Upper lobe of left lung (tissue), 6 donors: ENCODE measurements at regions not wholly inside any gene's neighbourhood (a gene's known extent, or its start where the extent isn't known, plus 50 kb on each side); places are given as distances from the start of the nearest gene placed in this dataset.

ENCODE experiments used
- ATAC-seq, 2 donors: fragments of 200-7000 bp; cut with Tn5 transposase; one replicate each; pipeline ENCODE4 v1.9.1; 2022; ENCODE audit warnings: mild to moderate bottlenecking in 2 of 2, moderate library complexity in 2 of 2; ENCODE audit not compliant: low FRiP score in 2 of 2
- DNase-seq, 2 donors: peaks; one replicate each; pipeline ENCODE4 v3.0.0-alpha.2; 2019 to 2020
- H3K27ac ChIP-seq, 4 donors: fragments of 200-600 bp; sonication (generic); one replicate each; pipeline ENCODE4 v1.5.1; 2016 to 2019
- H3K27me3 ChIP-seq, 4 donors: fragments of 200-600 bp; sonication (generic); one replicate each; pipeline ENCODE4 v1.5.1; 2017 to 2019
- H3K36me3 ChIP-seq, 4 donors: fragments of 200-600 bp; sonication (generic); one replicate each; pipeline ENCODE4 v1.5.1; 2016 to 2019
- H3K4me1 ChIP-seq, 4 donors: fragments of 200-600 bp; sonication (generic); one replicate each; pipeline ENCODE4 v1.5.1; 2018 to 2019
- H3K4me3 ChIP-seq, 4 donors: fragments of 200-600 bp; sonication (generic); one replicate each; pipeline ENCODE4 v1.5.1; 2017 to 2019; ENCODE audit warnings: mild to moderate bottlenecking in 2 of 4, moderate library complexity in 1 of 4
- H3K9me3 ChIP-seq, 4 donors: fragments of 200-600 bp; sonication (generic); one replicate each; pipeline ENCODE4 v1.5.1; 2018 to 2019
- CTCF ChIP-seq, 6 experiments: fragments of 450-650 bp in 4 of 6; fragments of 200-600 bp in 2 of 6; sonication (generic) in 2 of 6; IDR thresholded peaks; one replicate each; pipeline ENCODE4 v1.5.1; 2016 to 2019; ENCODE audit warnings: antibody characterized with exemption in 6 of 6
- EP300 ChIP-seq, 4 donors: sonication (generic); formaldehyde crosslinking; IDR thresholded peaks; one replicate each; pipeline ENCODE4 v1.5.1; 2017; ENCODE audit warnings: antibody characterized with exemption in 4 of 4, control low read depth in 2 of 4
- POLR2A ChIP-seq, 4 donors: fragments of 450-650 bp; IDR thresholded peaks; one replicate each; pipeline ENCODE4 v1.5.1; 2016 to 2017; ENCODE audit warnings: antibody characterized with exemption in 4 of 4, mild to moderate bottlenecking in 2 of 4
- POLR2AphosphoS5 ChIP-seq, 2 donors: sonication (generic); formaldehyde crosslinking; IDR thresholded peaks; one replicate each; pipeline ENCODE4 v1.5.1; 2017; ENCODE audit warnings: antibody characterized with exemption in 2 of 2
- WGBS, 2 donors: methylation state at CpG; one replicate each; pipeline ENCODE4 v1.1.5; 2017 to 2018; 5-methylcytosine and 5-hydroxymethylcytosine counted together
- donor health status: DM: no; HTN: no; CAD: no; lungs with moderate emphysema.
- donor health status: DM: no; HTN: yes; CAD: no; lungs with severe emphysema.

DNA sequence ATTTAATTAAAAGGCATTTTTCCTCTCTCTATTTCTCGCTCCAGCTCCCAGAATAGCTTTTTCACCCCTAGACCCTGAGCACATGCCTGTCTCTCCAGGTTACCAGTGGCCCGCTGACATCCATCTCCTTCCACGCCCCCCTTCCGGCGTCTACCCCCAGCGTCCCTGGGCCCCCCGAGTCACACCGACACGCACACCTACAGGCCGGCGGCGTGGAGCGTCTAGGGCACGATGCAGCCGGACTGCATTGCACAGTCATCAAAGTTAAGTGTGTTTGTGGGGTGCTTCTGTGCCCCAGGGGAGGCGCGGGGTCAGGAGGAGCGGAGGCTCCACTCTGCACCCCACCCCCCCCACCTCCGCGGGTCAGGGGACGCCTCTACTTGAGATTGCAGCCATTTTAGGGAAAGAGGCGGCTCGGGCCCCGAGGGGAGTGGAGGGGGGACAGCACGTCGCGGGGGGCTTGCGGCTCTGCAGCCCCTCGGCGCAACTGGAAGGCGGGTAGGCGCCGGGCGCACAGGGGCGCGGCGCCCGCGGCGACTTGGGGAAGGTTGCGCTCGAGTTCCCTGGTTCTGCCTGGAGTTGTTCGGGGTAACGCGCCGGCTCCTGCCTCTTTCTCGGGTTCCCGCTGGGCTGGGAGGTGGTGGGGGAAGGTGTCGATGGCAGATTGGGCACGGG, 112.7 kb downstream of the DHX15 start:
- 1 to 5% methylated on average over 22 to 31 of the region's 50 CpGs for WGBS, 2 donors
- H3K4me1 ChIP-seq, result peaks cover 33 to 46% (median 35%) of the 10 kb centered on the region in 4 donors
- peak overlapping the region in 3 of 4 donors; percentile 52 to 76 (median 64) for H3K4me3 ChIP-seq
- H3K36me3 ChIP-seq, result no peaks in the 10 kb centered on the region
- H3K27me3 ChIP-seq, result peaks cover 0 to 32% (median 16%) of the 10 kb centered on the region in 4 donors
- H3K27ac ChIP-seq, result peak overlapping the region in 2 of 4 donors; percentile 11 to 49
- ATAC-seq (peak in 1 of 2 donors; percentile 12), DNase-seq (peak in 1 of 2 donors; percentile 84)
- TF ChIP-seq EP300 (IDR thresholded peaks at IDR 0.05), result no peak
- TF ChIP-seq POLR2AphosphoS5 (IDR thresholded peaks at IDR 0.05), result no peak
- no peak for TF ChIP-seq POLR2A (IDR thresholded peaks at IDR 0.05)
- no peak for TF ChIP-seq CTCF (IDR thresholded peaks at IDR 0.05)
- H3K9me3 ChIP-seq, result no peaks in the 10 kb centered on the region

GRCh38 chr4:24470666-24471485, 113.5 kb downstream of the DHX15 start:
- H3K36me3 ChIP-seq, result no peaks in the 10 kb centered on the region
- peak in 1 of 2 donors; percentile 24 for ATAC-seq
- peak in 1 of 2 donors; percentile 88 for DNase-seq
- peak overlapping the region in 3 of 4 donors; percentile 11 to 60 (median 40) for H3K27ac ChIP-seq
- TF ChIP-seq POLR2AphosphoS5 (IDR thresholded peaks at IDR 0.05), result no peak
- TF ChIP-seq POLR2A (IDR thresholded peaks at IDR 0.05), result no peak
- TF ChIP-seq EP300 (IDR thresholded peaks at IDR 0.05), result no peak
- TF ChIP-seq CTCF (IDR thresholded peaks at IDR 0.05), result no peak
- 0 to 2% methylated on average over 12 to 31 of the region's 90 CpGs for WGBS, 2 donors
- peaks cover 33 to 46% (median 35%) of the 10 kb centered on the region in 4 donors for H3K4me1 ChIP-seq
- no peaks in the 10 kb centered on the region for H3K9me3 ChIP-seq
- H3K4me3 ChIP-seq, result peak overlapping the region; percentile 18 to 76 (median 58)
- peaks cover 0 to 32% (median 16%) of the 10 kb centered on the region in 4 donors for H3K27me3 ChIP-seq

DNA sequence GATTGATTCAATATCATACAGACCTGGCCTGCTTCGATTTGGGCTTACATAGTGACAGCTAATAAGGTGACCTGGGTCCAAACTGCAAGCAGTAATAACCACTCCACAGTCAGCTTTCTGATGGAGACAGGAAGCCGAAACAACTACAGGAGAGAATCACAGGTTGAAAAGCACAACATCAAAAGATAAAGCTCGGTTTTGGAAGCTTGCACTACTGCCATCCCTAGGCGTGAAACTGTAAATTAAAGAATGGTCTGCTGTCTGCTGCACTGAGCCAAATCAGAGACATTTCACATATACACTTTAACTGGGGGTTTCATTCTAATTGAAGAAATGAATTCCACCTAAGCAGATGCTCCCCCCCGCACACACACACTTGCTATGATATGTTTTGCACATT, 116.3 kb downstream of the DHX15 start:
- Histone ChIP-seq H3K4me3 (no peak overlapping the region), H3K27me3 (peaks cover 0 to 31% (median 14%) of the 10 kb centered on the region in 4 donors), H3K36me3 (no peaks in the 10 kb centered on the region), H3K9me3 (no peaks in the 10 kb centered on the region), H3K27ac (no peak overlapping the region), H3K4me1 (peaks cover 29 to 40% (median 31%) of the 10 kb centered on the region in 4 donors)
- ATAC-seq (no peak), DNase-seq (no peak)
- WGBS, 2 donors, result 77 to 86% methylated on average over 5 of the region's 5 CpGs
- TF ChIP-seq POLR2A (IDR thresholded peaks at IDR 0.05), result no peak
- no peak for TF ChIP-seq POLR2AphosphoS5 (IDR thresholded peaks at IDR 0.05)
- no peak for TF ChIP-seq EP300 (IDR thresholded peaks at IDR 0.05)
- no peak for TF ChIP-seq CTCF (IDR thresholded peaks at IDR 0.05)

DNA sequence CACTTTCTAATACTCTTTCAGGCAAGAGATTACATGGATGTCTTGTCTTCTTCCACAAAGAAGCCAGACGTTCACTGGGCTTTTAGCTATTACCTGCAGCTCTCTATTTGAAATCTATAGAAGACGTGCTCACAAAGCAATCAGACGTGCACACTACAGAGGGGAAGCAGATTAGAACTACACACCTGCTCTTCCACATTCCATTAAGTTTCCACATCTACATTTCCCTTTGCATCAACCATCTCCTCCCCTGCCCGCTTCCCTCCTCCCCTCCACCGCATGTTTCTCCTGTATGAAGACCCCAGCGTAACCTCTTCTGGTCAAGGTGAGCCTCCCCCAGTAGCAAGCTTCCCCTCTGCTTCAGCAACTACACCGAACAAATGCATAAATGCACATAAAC, 119.8 kb downstream of the DHX15 start:
- H3K36me3 ChIP-seq, result no peaks in the 10 kb centered on the region
- no peak overlapping the region for H3K4me3 ChIP-seq
- H3K4me1 ChIP-seq, result peaks cover 0 to 5% (median 1%) of the 10 kb centered on the region in 4 donors
- H3K27ac ChIP-seq, result no peak overlapping the region
- H3K9me3 ChIP-seq, result no peaks in the 10 kb centered on the region
- WGBS, 2 donors, result 63 to 80% methylated on average over 7 of the region's 7 CpGs
- peaks cover 0 to 1% (median 0%) of the 10 kb centered on the region in 4 donors for H3K27me3 ChIP-seq
- no peak for TF ChIP-seq POLR2A (IDR thresholded peaks at IDR 0.05)
- TF ChIP-seq CTCF (IDR thresholded peaks at IDR 0.05), result no peak
- DNase-seq (no peak), ATAC-seq (no peak)
